Activated naive CD8-positive, alpha-beta T cell treated with anti-CD3 and anti-CD28 coated beads for 36 hours (primary cell): ENCODE measurements at regions not wholly inside any gene's neighbourhood (a gene's known extent, or its start where the extent isn't known, plus 50 kb on each side); places are given as distances from the start of the nearest gene placed in this dataset.
"Not testable (repeated sequence)": the region's sequence is repeated elsewhere in the genome, so short reads cannot be mapped to it uniquely, and the experiment has no call there.

ENCODE experiments used
- DNase-seq: peaks from one replicate; pipeline ENCODE4 v3.0.0; 2021
- H3K27ac Mint-ChIP-seq: one replicate; pipeline ENCODE4 v1.8.0; 2022; ENCODE audit warnings: mild to moderate bottlenecking, moderate library complexity, mixed read lengths
- H3K27me3 Mint-ChIP-seq: one replicate; pipeline ENCODE4 v1.8.0; 2022; ENCODE audit warnings: mild to moderate bottlenecking, mixed read lengths
- H3K36me3 Mint-ChIP-seq: one replicate; pipeline ENCODE4 v1.8.0; 2021; ENCODE audit warnings: mild to moderate bottlenecking, mixed read lengths
- H3K4me1 Mint-ChIP-seq: one replicate; pipeline ENCODE4 v1.8.0; 2021; ENCODE audit warnings: mixed read lengths
- H3K4me3 Mint-ChIP-seq: one replicate; pipeline ENCODE4 v1.8.0; 2022; ENCODE audit warnings: mild to moderate bottlenecking, moderate library complexity, mixed read lengths
- H3K9me3 Mint-ChIP-seq: one replicate; pipeline ENCODE4 v1.8.0; 2022; ENCODE audit warnings: mixed read lengths

DNA sequence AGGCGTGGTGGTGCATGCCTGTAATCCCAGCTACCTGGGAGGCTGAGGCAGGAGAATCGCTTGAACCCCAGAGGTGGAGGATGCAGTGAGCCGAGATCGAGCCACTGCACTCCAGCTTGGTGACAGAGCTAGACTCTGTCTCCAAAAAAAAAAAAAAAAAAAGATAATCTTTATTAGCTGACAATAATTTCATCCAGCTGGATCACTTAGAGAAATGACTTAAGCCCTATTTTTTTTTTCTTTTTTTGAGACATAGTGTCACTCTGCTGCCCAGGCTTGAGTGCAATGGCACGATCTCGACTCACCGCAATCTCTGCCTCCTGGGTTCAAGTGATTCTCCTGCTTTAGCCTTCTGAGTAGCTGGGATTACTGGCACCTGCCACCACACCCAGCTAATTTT is 51.6 kb upstream of the MAP4K4 start:
- not testable (repeated sequence) for DNase-seq, H3K27ac Mint-ChIP-seq, H3K4me3 Mint-ChIP-seq, H3K9me3 Mint-ChIP-seq, H3K27me3 Mint-ChIP-seq, H3K36me3 Mint-ChIP-seq, H3K4me1 Mint-ChIP-seq

- no peaks in the 10 kb centered on the region for H3K9me3 Mint-ChIP-seq
- no peaks in the 10 kb centered on the region for H3K27me3 Mint-ChIP-seq
- H3K4me1 Mint-ChIP-seq, result peaks cover 2% of the 10 kb centered on the region
- H3K27ac Mint-ChIP-seq, result no peak overlapping the region
- no peak for DNase-seq
- H3K36me3 Mint-ChIP-seq, result no peaks in the 10 kb centered on the region
- no peak overlapping the region for H3K4me3 Mint-ChIP-seq
Observed at GRCh38 chr2:101644842-101645383, 52.6 kb upstream of the MAP4K4 start.

GRCh38 chr2:101643004-101643524 is 54.4 kb upstream of the MAP4K4 start:
- DNase-seq, result no peak
- Mint-ChIP-seq H3K9me3 (no peaks in the 10 kb centered on the region), H3K27me3 (no peaks in the 10 kb centered on the region), H3K36me3 (no peaks in the 10 kb centered on the region), H3K27ac (no peak overlapping the region), H3K4me3 (no peak overlapping the region), H3K4me1 (no peaks in the 10 kb centered on the region)

DNA sequence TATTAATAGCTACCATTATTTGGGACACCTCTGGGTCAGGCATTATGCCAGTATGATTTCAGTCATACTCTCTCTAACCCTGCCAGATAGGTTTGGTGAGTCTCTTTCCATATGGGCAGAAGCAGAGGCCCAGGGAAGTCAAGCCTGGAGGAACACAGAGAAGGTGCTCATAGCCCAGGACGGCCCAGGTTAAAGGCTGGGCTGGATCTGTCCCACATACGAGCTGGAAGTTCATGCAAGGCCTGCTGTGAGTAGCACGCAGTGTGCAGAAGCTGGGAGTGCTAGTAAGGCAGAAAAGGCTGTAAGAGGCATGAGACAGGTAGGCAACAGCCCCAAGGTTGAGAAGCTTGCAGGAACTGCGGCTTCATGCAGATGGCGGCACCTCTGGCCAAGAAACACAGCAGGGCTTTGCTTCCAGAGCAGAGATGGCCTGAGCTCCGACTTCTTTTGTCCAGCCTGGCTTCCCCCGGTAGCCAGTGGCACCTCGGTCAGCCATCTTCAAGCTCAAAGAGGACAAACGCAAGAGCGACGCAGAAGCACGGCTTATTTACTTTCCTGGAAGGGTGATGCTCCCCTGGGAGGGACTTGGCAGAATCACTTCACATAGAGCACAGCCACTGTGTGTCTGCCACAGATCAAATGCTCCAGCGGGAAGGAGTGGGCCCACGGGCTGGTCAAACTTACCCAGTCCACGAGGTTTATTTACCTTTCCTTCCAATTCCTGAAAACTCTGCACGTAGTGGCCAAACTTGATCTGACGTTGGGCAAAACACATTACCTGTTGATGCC is 58.5 kb upstream of the MAP4K4 start:
- Mint-ChIP-seq H3K36me3 (no peaks in the 10 kb centered on the region), H3K4me3 (no peak overlapping the region), H3K27ac (no peak overlapping the region), H3K9me3 (peaks cover 1% of the 10 kb centered on the region), H3K27me3 (no peaks in the 10 kb centered on the region), H3K4me1 (peaks cover 2% of the 10 kb centered on the region)
- DNase-seq, result no peak

DNA sequence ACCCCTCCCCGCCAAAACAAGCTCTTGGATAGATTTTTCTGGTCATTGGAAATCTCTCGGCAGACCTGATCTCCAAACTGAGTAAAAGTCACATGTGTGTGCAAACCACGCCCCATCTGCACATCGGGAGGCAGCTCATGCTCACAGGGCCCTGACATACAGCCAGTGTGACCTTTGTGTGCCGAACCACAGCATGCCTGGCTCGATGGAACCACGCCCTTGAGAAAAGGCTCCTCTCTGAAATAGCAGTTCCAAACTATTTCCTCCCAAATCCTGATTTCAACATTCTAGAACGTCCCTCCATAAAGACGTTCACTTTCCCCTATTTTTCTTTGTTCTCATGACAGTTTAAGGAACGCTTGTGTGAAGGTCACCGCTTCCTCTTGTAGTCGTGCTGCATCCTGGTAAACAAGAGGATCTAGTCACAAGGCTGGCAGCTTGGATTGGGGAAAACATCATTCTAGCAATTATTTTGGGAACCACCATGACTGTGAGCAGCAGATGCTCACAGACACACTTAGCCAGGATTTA is 59.3 kb upstream of the MAP4K4 start:
- Mint-ChIP-seq H3K9me3 (peaks cover 2% of the 10 kb centered on the region), H3K4me3 (no peak overlapping the region), H3K27me3 (no peaks in the 10 kb centered on the region), H3K36me3 (no peaks in the 10 kb centered on the region), H3K4me1 (peaks cover 4% of the 10 kb centered on the region), H3K27ac (no peak overlapping the region)
- no peak for DNase-seq

DNA sequence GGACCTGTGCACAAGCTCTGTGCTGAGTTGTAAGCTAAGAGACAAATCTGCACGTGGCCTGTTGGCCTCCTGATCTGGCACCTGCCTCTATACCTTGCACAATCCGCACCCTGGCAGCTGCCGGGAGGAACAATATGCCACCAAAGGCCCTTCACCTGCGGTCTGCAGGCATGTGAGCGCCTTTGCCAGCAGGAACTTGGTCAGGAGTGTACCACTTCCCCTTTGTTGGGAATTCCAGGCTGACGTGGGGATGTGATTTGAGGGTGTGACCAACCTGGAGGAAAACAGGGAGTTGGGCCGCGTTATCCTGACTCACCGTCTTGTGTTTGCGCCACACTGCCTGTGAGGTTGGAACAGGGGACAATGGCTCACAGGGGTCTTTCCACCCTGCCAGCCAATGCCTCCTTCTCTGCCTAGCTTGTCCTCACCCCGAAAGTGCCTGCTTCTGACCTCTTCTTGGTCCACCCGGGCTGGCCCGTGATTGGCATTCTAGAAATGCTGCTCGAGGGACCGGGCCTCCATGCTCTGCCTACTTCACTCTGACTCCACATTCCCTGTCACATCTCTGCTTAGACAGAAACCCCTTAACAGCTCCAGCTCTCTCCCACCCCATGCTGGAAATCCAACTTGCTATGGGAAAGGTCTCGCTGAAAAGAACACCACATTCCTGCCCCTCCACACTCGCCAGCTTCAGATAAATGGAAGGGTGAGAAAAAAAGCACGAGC is 67.1 kb upstream of the MAP4K4 start:
- Mint-ChIP-seq H3K4me1 (peaks cover 7% of the 10 kb centered on the region), H3K27ac (no peak overlapping the region), H3K9me3 (peaks cover 2% of the 10 kb centered on the region), H3K27me3 (no peaks in the 10 kb centered on the region), H3K4me3 (no peak overlapping the region), H3K36me3 (no peaks in the 10 kb centered on the region)
- DNase-seq, result no peak

DNA sequence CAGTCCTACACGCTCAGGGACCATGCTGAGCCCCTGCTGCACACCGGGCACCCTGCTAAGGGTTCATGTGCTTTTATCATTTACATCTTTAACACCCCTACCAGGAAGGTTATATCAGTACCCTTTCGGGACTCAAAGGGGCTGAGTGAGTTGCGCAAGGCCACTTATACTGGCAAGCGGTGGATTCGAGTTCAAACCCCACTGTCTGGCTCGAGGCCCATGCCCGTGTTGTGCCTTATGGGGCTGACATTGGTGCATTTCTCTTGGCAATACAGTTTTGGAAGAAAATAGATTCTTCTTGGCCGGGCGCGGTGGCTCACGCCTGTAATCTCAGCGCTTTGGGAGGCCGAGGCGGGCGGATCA is 69.5 kb upstream of the MAP4K4 start:
- H3K27me3 Mint-ChIP-seq, result no peaks in the 10 kb centered on the region
- no peak overlapping the region for H3K27ac Mint-ChIP-seq
- H3K36me3 Mint-ChIP-seq, result no peaks in the 10 kb centered on the region
- H3K4me3 Mint-ChIP-seq, result no peak overlapping the region
- no peak for DNase-seq
- H3K4me1 Mint-ChIP-seq, result peaks cover 14% of the 10 kb centered on the region
- no peaks in the 10 kb centered on the region for H3K9me3 Mint-ChIP-seq

DNA sequence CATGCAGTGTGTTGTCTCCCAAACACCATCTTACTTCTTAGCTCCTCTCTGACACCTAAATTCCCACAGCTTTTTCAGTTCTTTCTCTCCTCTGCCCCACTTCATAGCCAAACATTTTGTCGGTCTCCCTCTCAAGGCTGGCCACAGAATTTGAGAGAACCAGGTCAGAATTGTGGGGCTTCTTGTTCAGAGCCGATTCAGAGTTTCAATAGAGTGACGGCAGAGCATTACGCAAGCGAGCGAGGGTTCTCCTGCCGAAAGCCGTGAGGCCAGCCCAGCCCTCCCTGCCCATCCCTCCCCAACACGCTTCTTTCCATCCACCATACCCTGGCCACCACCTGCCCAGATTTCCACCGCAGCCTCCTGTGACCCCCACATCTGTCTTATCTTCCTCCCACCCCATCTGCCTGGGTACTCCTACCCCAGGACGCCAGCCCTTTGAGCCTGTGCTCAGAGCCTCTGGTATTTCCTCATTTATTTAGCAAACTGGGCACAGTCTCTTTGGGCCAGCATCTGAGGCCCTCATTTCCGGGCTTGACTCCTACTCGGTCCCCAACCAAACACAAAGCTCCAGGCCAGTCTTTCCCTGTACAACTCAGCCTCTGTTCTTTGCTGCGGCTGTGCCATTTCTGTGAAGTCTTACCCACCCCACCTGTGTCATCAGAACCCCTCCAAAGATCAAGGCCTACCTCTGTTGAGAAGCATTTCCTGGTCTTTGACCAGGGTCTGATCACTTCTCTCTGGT is 70.0 kb upstream of the MAP4K4 start:
- no peak for DNase-seq
- Mint-ChIP-seq H3K27ac (no peak overlapping the region), H3K9me3 (no peaks in the 10 kb centered on the region), H3K4me1 (peaks cover 19% of the 10 kb centered on the region), H3K4me3 (no peak overlapping the region), H3K27me3 (no peaks in the 10 kb centered on the region), H3K36me3 (no peaks in the 10 kb centered on the region)

DNA sequence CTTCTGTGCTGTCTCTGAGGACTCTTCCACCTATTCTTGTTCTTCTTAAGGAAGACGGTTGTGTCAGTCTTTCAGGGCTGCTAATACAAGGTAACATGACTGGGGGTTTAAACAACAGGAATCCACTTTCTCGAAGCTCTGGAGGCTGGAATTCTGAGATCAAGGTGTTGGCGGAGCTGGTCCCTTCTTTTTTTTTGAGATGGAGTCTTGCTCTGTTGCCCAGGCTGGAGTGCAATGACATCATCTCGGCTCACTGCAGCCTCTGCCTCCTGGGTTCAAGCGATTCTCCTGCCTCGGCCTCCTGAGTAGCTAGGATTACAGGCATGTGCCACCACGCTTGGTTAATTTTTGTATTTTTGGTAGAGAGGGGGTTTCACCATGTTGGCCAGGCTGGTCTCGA is 71.7 kb upstream of the MAP4K4 start:
- Mint-ChIP-seq H3K4me1 (peaks cover 27% of the 10 kb centered on the region), H3K27ac (peak overlapping the region; percentile 20)
- H3K36me3 Mint-ChIP-seq, H3K27me3 Mint-ChIP-seq, H3K9me3 Mint-ChIP-seq, H3K4me3 Mint-ChIP-seq, DNase-seq: not testable (repeated sequence)

DNA sequence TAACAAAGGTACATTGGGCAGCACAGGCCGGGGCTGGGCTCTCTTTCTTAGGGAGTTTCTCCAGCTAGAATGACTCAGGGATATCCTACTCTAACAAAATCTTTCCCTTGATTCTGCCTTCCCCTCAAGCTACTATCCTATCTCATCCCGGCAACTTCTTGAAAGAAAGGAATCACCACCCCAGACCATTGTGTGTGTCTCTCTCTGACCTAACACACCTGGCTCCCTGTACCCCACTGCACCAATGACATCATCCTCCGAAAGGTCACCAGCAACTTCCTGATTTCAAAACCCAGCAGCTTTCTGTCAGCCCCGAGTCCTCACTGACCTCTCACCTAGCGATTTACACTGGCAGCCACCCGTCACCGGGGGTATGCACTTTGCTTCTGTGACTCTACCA is 72.1 kb upstream of the MAP4K4 start:
- H3K27ac Mint-ChIP-seq, result peak overlapping the region; percentile 20
- H3K4me3 Mint-ChIP-seq, result no peak overlapping the region
- H3K27me3 Mint-ChIP-seq, result no peaks in the 10 kb centered on the region
- DNase-seq, result peak; percentile 2
- no peaks in the 10 kb centered on the region for H3K9me3 Mint-ChIP-seq
- no peaks in the 10 kb centered on the region for H3K36me3 Mint-ChIP-seq
- peaks cover 27% of the 10 kb centered on the region for H3K4me1 Mint-ChIP-seq

GRCh38 chr2:101624706-101625332 is 72.7 kb upstream of the MAP4K4 start:
- H3K27ac Mint-ChIP-seq, result no peak overlapping the region
- H3K36me3 Mint-ChIP-seq, result no peaks in the 10 kb centered on the region
- no peak overlapping the region for H3K4me3 Mint-ChIP-seq
- DNase-seq, result no peak
- peaks cover 28% of the 10 kb centered on the region for H3K4me1 Mint-ChIP-seq
- H3K9me3 Mint-ChIP-seq, result no peaks in the 10 kb centered on the region
- H3K27me3 Mint-ChIP-seq, result no peaks in the 10 kb centered on the region

DNA sequence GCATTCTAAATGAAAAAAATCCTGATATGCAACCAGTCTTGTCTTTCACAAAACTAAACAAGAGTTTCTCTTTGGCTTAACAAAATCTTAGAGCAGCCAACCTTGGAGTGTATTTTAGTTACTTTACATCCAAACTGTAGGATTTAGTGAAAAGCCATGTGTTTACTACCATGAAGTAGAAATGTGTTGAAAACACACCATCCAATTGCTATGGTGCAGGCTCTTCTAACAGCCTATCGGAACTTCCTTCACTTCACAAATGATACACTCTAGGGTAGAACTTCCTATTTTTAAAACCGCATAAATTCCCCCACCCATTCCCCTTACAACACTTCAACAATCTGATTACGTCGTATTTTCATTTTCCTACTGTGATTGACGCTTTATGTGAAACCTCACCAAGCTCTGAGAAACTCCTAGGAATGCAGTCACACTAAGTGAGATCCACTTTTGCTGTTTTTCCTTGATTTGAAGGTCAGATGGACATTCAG is 74.4 kb upstream of the MAP4K4 start:
- no peak for DNase-seq
- Mint-ChIP-seq H3K36me3 (no peaks in the 10 kb centered on the region), H3K27me3 (no peaks in the 10 kb centered on the region), H3K4me1 (peaks cover 30% of the 10 kb centered on the region), H3K27ac (peak overlapping the region; percentile 65), H3K4me3 (peak overlapping the region; percentile 11), H3K9me3 (no peaks in the 10 kb centered on the region)

GRCh38 chr2:101622210-101623030 is 75.1 kb upstream of the MAP4K4 start:
- DNase-seq, result no peak
- Mint-ChIP-seq H3K4me3 (peak overlapping the region; percentile 11), H3K27me3 (no peaks in the 10 kb centered on the region), H3K27ac (peak overlapping the region; percentile 65), H3K4me1 (peaks cover 32% of the 10 kb centered on the region), H3K36me3 (no peaks in the 10 kb centered on the region), H3K9me3 (no peaks in the 10 kb centered on the region)

DNA sequence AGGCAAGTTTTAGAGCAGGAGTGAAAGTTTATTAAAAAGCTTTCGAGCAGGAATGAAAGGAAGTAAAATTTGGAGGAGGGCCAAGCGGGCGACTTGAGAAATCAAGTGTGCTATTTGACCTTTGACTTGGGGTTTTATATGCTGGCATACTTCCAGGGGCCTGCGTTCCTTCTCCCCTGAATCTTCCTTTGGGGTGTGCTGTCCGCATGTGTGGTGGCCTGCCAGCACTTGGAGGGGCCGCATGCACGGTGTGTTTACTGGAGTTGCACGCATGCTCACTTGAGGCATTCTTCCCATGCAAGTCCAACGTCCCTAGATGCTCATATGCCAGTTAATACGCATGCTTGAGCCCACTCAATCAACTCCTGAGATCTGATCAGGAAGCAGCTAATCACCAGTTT is 78.3 kb upstream of the MAP4K4 start:
- H3K36me3 Mint-ChIP-seq, result no peaks in the 10 kb centered on the region
- H3K27ac Mint-ChIP-seq, result no peak overlapping the region
- H3K9me3 Mint-ChIP-seq, result no peaks in the 10 kb centered on the region
- peaks cover 33% of the 10 kb centered on the region for H3K4me1 Mint-ChIP-seq
- no peak overlapping the region for H3K4me3 Mint-ChIP-seq
- no peak for DNase-seq
- H3K27me3 Mint-ChIP-seq, result no peaks in the 10 kb centered on the region
